ENCODE measurements at regions not wholly inside any gene's neighbourhood (a gene's known extent, or its start where the extent isn't known, plus 50 kb on each side); places are given as distances from the start of the nearest gene placed in this dataset.

GRCh38 chr1:238201992-238202391, 311.3 kb upstream of the ZP4 start:
- no peaks in the 10 kb centered on the region for H3K4me1 ChIP-seq
- 67 to 79% methylated on average over 2 of the region's 2 CpGs for WGBS, 2 donors
- intact Hi-C loops (cut with DNase I), result no loop called here

GRCh38 chr1:238199325-238199724, 308.6 kb upstream of the ZP4 start:
- Histone ChIP-seq H3K36me3 (no peaks in the 10 kb centered on the region), H3K27ac (no peak overlapping the region), H3K4me3 (no peak overlapping the region), H3K27me3 (no peaks in the 10 kb centered on the region), H3K9me3 (peaks cover 0 to 7% (median 0%) of the 10 kb centered on the region in 11 donors), H3K4me1 (no peaks in the 10 kb centered on the region)
- DNase-seq, result no peak
- intact Hi-C loops (cut with DNase I), result no loop called here
- ATAC-seq, result no peak
- no peak for TF ChIP-seq CTCF (IDR thresholded peaks at IDR 0.05)
- 50 to 53% methylated on average over 1 of the region's 1 CpG for WGBS, 2 donors

More at GRCh38 chr1:238201992-238202391, 311.3 kb upstream of the ZP4 start:
- ATAC-seq, result no peak
- H3K9me3 ChIP-seq, result peaks cover 0 to 9% (median 0%) of the 10 kb centered on the region in 11 donors
- H3K36me3 ChIP-seq, result no peaks in the 10 kb centered on the region
- no peak for DNase-seq
- H3K27me3 ChIP-seq, result no peaks in the 10 kb centered on the region
- H3K27ac ChIP-seq, result no peak overlapping the region
- no peak overlapping the region for H3K4me3 ChIP-seq
- no peak for TF ChIP-seq CTCF (IDR thresholded peaks at IDR 0.05)

- 86 to 87% methylated on average over 1 of the region's 1 CpG for WGBS, 2 donors
- ATAC-seq (no peak), DNase-seq (no peak)
- Histone ChIP-seq H3K36me3 (no peaks in the 10 kb centered on the region), H3K9me3 (no peaks in the 10 kb centered on the region), H3K4me1 (no peaks in the 10 kb centered on the region), H3K4me3 (no peak overlapping the region), H3K27me3 (no peaks in the 10 kb centered on the region), H3K27ac (no peak overlapping the region)
- no peak for TF ChIP-seq CTCF (IDR thresholded peaks at IDR 0.05)
- intact Hi-C loops (cut with DNase I), result no loop called here
Observed at GRCh38 chr1:238196516-238196915, 305.8 kb upstream of the ZP4 start.

- no peak overlapping the region for H3K27ac ChIP-seq
- peaks cover 0 to 8% (median 0%) of the 10 kb centered on the region in 11 donors for H3K9me3 ChIP-seq
- DNase-seq (no peak), ATAC-seq (no peak)
- no peak overlapping the region for H3K4me3 ChIP-seq
- no peak for TF ChIP-seq CTCF (IDR thresholded peaks at IDR 0.05)
- WGBS, 2 donors, result 75 to 87% methylated on average over 1 of the region's 1 CpG
- intact Hi-C loops (cut with DNase I), result no loop called here
- H3K27me3 ChIP-seq, result no peaks in the 10 kb centered on the region
- no peaks in the 10 kb centered on the region for H3K36me3 ChIP-seq
- H3K4me1 ChIP-seq, result no peaks in the 10 kb centered on the region
Observed at GRCh38 chr1:238191170-238191569, 300.4 kb upstream of the ZP4 start.

GRCh38 chr1:238187575-238187949, 296.8 kb upstream of the ZP4 start:
- Histone ChIP-seq H3K27me3 (no peaks in the 10 kb centered on the region), H3K4me3 (no peak overlapping the region), H3K27ac (no peak overlapping the region), H3K4me1 (no peaks in the 10 kb centered on the region), H3K9me3 (peaks cover 0 to 26% (median 0%) of the 10 kb centered on the region in 11 donors), H3K36me3 (no peaks in the 10 kb centered on the region)
- WGBS, 2 donors, result 89 to 90% methylated on average over 3 of the region's 3 CpGs
- ATAC-seq, result no peak
- TF ChIP-seq CTCF (IDR thresholded peaks at IDR 0.05), result no peak
- intact Hi-C loops (cut with DNase I), result no loop called here
- DNase-seq, result no peak

All from heart right ventricle (tissue), 16 donors.